NT2/D1 (cell line): ENCODE measurements at regions not wholly inside any gene's neighbourhood (a gene's known extent, or its start where the extent isn't known, plus 50 kb on each side); places are given as distances from the start of the nearest gene placed in this dataset.

Experiments
- YY1 ChIP-seq: IDR thresholded peaks from 2 replicates; pipeline ENCODE4 v1.6.1; 2011; ENCODE audit not compliant: insufficient read length, insufficient read depth
- ZNF274 ChIP-seq: IDR thresholded peaks from 2 replicates; pipeline ENCODE4 v1.6.1; 2011; ENCODE audit warnings: mild to moderate bottlenecking, low read depth, low read length

DNA sequence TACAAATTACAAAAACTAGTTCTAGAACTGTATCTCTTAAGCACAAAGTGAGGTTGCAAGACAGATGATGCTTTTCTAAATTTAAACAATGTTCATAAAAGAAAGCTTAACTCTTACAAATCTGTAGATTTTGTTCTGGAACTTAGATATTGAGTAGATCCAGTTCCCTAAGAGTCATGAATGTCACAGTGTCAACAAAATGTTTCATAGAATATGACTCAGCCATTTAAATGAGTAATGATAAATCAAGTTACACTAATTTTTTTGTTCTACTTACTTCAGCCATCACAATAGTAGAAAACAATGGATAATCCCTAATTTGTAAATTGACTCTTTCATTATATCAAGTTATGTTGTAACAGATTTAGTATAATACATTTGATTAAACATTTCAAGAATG, 239.7 kb downstream of the MEF2C start:
- TF ChIP-seq ZNF274 (no peak), YY1 (no peak)
